ENCODE measurements at regions not wholly inside any gene's neighbourhood (a gene's known extent, or its start where the extent isn't known, plus 50 kb on each side); places are given as distances from the start of the nearest gene placed in this dataset.
A peak's percentile ranks its signal among the peaks of the same experiment; 100 is the strongest.

DNA sequence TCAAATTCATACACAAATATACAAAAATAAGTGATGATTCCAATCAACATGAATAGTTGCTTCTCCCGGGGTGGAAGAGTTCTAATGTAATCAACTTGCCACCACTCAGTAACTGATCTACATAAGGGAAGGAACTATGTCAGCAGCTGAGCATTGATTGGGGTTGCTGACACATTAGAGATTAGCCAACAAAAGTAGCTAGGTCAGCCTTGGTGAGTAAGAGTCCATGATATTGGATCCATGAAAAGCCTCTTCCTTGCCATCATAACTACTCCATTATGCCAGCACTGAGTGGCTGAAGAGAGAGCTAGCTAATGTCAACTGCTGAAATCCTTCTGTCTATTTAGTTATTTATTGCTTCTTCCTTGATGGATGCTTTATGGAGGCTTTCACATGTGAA lies 309.8 kb downstream of the NFIB start:
- H3K4me3 ChIP-seq (ENCODE audit: low read depth, low read length): no peak overlapping the region
- H3K36me3 ChIP-seq (ENCODE audit: control insufficient read depth, insufficient read depth, low read length): no peaks in the 10 kb centered on the region
- DNase-seq (no peak), ATAC-seq (ENCODE audit: low read depth in 2 of 2) (no peak)
- no peaks in the 10 kb centered on the region for H3K27me3 Mint-ChIP-seq
- no peaks in the 10 kb centered on the region for H3K36me3 Mint-ChIP-seq
- H3K4me1 Mint-ChIP-seq: no peaks in the 10 kb centered on the region
- H3K27ac Mint-ChIP-seq: no peak overlapping the region
- no peak overlapping the region for H3K27ac ChIP-seq (ENCODE audit: insufficient read depth, low read length, poor library complexity, severe bottlenecking)
- H3K4me1 ChIP-seq (ENCODE audit: control insufficient read depth, insufficient read depth, low read length, poor library complexity, severe bottlenecking): no peaks in the 10 kb centered on the region
- no peaks in the 10 kb centered on the region for H3K9me3 ChIP-seq (ENCODE audit: control insufficient read depth in 2 of 2, low read length in 2 of 2)
- no peaks in the 10 kb centered on the region for H3K27me3 ChIP-seq (ENCODE audit: control insufficient read depth, insufficient read depth, low read length)
- H3K4me3 Mint-ChIP-seq: no peak overlapping the region
- peaks cover 0 to 15% (median 6%) of the 10 kb centered on the region in 7 donors for H3K9me3 Mint-ChIP-seq

DNA sequence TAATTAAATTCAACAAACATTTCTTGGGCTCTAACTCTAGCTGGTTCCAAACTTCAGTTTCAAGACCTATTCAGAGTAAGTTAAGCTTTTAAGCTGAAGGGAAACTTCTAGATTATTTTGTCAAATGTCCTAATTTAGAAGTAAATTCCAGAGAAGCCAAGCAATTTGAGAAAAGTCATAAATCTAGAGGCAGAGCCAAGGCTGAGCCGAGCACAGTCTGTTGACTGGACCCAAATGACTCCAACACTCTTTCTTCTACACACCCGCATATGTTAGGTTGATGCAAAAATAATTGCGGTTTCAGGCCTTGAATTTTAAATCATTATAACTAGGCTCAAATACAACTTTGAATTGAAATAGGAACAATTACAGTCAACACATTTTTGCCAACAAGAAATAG lies 319.7 kb downstream of the NFIB start:
- Histone ChIP-seq H3K4me3 (ENCODE audit: low read depth, low read length) (no peak overlapping the region), H3K4me1 (ENCODE audit: control insufficient read depth, insufficient read depth, low read length, poor library complexity, severe bottlenecking) (no peaks in the 10 kb centered on the region), H3K27me3 (ENCODE audit: control insufficient read depth, insufficient read depth, low read length) (no peaks in the 10 kb centered on the region), H3K9me3 (ENCODE audit: control insufficient read depth in 2 of 2, low read length in 2 of 2) (no peaks in the 10 kb centered on the region), H3K27ac (ENCODE audit: insufficient read depth, low read length, poor library complexity, severe bottlenecking) (no peak overlapping the region), H3K36me3 (ENCODE audit: control insufficient read depth, insufficient read depth, low read length) (no peaks in the 10 kb centered on the region)
- ATAC-seq (ENCODE audit: low read depth in 2 of 2) (no peak), DNase-seq (no peak)
- H3K27ac Mint-ChIP-seq: no peak overlapping the region
- no peaks in the 10 kb centered on the region for H3K27me3 Mint-ChIP-seq
- H3K36me3 Mint-ChIP-seq: no peaks in the 10 kb centered on the region
- H3K9me3 Mint-ChIP-seq: peaks cover 0 to 22% (median 4%) of the 10 kb centered on the region in 7 donors
- H3K4me1 Mint-ChIP-seq: no peaks in the 10 kb centered on the region
- H3K4me3 Mint-ChIP-seq: no peak overlapping the region

DNA sequence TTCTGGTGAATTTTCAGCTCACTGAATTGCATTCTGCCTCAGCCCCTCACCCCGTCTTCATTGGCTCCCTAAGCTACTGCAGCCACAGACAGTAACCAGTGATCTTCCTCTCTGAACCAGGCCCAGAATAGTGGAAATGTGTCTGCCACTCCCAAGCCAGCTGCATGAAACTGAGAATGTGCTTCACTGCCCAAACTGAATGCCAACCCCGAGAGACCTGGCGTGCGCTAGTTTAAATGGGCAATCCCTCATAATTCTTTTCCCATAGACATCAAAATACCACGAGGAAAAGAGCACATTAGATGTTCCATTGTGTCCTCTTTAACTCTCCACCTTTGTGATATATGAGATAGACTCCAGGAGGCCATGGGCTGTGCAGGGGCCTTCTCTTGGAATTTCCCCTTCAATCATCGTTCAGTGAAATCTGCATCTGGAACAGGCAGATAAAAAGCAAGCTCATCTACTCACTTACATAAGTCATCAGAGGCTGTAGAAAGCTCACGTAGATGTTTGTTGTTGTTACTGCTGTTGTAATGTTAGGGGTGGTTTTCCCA lies 320.2 kb downstream of the NFIB start:
- Histone ChIP-seq H3K27me3 (ENCODE audit: control insufficient read depth, insufficient read depth, low read length) (no peaks in the 10 kb centered on the region), H3K36me3 (ENCODE audit: control insufficient read depth, insufficient read depth, low read length) (no peaks in the 10 kb centered on the region), H3K4me1 (ENCODE audit: control insufficient read depth, insufficient read depth, low read length, poor library complexity, severe bottlenecking) (no peaks in the 10 kb centered on the region), H3K27ac (ENCODE audit: insufficient read depth, low read length, poor library complexity, severe bottlenecking) (no peak overlapping the region), H3K9me3 (ENCODE audit: control insufficient read depth in 2 of 2, low read length in 2 of 2) (no peaks in the 10 kb centered on the region), H3K4me3 (ENCODE audit: low read depth, low read length) (no peak overlapping the region)
- no peak for ATAC-seq (ENCODE audit: low read depth in 2 of 2)
- Mint-ChIP-seq H3K36me3 (no peaks in the 10 kb centered on the region), H3K9me3 (peaks cover 0 to 21% (median 4%) of the 10 kb centered on the region in 7 donors), H3K4me1 (no peaks in the 10 kb centered on the region), H3K4me3 (no peak overlapping the region), H3K27me3 (no peaks in the 10 kb centered on the region), H3K27ac (no peak overlapping the region)
- no peak for DNase-seq

DNA sequence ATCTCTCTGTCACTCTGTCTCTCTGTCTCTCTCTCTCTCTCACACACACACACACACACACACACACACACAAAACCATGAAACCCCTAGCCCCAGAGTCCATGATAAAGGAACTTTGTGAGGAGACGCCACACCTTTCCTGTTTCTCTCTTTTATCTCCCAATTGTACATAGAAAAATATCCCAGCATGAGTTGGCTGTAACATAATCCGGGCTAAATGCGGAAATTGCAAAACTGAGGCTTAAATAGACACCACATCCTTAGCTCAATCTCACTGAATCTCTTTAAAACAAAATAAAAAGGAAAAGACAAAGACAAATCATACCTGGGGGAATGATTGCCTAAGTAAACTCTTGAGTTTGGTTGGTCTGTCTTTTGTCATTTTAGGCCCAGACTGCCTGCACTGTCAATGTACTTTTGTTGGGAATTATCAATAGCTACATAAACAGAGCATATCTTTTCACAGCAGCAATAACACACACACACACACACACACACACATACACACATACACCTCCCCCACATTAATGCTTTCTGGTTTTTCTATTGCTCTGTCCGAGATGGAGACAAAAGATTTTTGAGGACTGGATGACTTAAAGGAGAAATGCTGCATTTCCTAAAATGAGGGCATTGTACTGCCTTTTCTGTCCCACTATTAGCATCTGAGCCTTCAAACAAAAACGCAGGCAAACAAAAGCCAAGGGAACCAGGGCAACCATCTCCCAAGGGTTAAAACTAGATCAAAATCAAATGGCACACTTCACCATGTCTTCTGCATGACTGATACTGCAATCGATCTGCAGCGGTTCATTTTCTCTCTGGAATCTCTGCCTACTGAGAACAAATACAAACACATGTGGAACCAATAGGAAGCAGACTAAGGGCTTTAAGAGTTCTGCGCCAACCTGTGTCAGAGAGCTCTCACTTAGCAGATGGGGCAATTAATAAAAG lies 321.5 kb downstream of the NFIB start:
- Histone ChIP-seq H3K4me1 (ENCODE audit: control insufficient read depth, insufficient read depth, low read length, poor library complexity, severe bottlenecking) (no peaks in the 10 kb centered on the region), H3K27ac (ENCODE audit: insufficient read depth, low read length, poor library complexity, severe bottlenecking) (no peak overlapping the region), H3K4me3 (ENCODE audit: low read depth, low read length) (no peak overlapping the region), H3K9me3 (ENCODE audit: control insufficient read depth in 2 of 2, low read length in 2 of 2) (peaks cover 0 to 2% of the 10 kb centered on the region in 2 experiments), H3K27me3 (ENCODE audit: control insufficient read depth, insufficient read depth, low read length) (no peaks in the 10 kb centered on the region), H3K36me3 (ENCODE audit: control insufficient read depth, insufficient read depth, low read length) (no peaks in the 10 kb centered on the region)
- Mint-ChIP-seq H3K4me1 (no peaks in the 10 kb centered on the region), H3K36me3 (no peaks in the 10 kb centered on the region), H3K4me3 (peak overlapping the region in 1 of 4 donors; percentile 11), H3K9me3 (peaks cover 0 to 17% (median 5%) of the 10 kb centered on the region in 7 donors), H3K27me3 (no peaks in the 10 kb centered on the region), H3K27ac (no peak overlapping the region)
- ATAC-seq (ENCODE audit: low read depth in 2 of 2) (no peak), DNase-seq (no peak)

DNA sequence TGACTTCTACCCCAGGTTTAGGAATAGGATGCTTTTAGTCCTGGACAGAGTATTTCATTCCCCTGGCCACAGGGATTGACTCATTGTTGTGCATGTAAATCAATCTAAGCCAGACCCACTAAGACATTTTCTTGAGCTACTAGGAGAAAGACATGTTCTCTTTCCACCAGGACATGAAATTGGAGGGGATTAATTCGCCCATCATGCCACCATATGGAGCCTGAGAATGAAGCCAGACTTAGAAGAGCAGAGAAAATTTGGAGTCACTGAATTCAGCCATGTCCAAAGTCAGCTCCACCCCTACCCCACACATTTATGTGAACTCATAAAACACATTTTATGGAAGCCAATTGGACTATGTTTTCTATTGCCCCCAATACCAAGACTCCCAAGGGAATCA lies 322.5 kb downstream of the NFIB start:
- Histone ChIP-seq H3K4me1 (ENCODE audit: control insufficient read depth, insufficient read depth, low read length, poor library complexity, severe bottlenecking) (no peaks in the 10 kb centered on the region), H3K4me3 (ENCODE audit: low read depth, low read length) (no peak overlapping the region), H3K27me3 (ENCODE audit: control insufficient read depth, insufficient read depth, low read length) (no peaks in the 10 kb centered on the region), H3K36me3 (ENCODE audit: control insufficient read depth, insufficient read depth, low read length) (no peaks in the 10 kb centered on the region), H3K27ac (ENCODE audit: insufficient read depth, low read length, poor library complexity, severe bottlenecking) (no peak overlapping the region), H3K9me3 (ENCODE audit: control insufficient read depth in 2 of 2, low read length in 2 of 2) (peaks cover 0 to 2% of the 10 kb centered on the region in 2 experiments)
- Mint-ChIP-seq H3K4me1 (no peaks in the 10 kb centered on the region), H3K27me3 (no peaks in the 10 kb centered on the region), H3K4me3 (no peak overlapping the region), H3K27ac (no peak overlapping the region), H3K36me3 (no peaks in the 10 kb centered on the region), H3K9me3 (peaks cover 0 to 16% (median 4%) of the 10 kb centered on the region in 7 donors)
- ATAC-seq (ENCODE audit: low read depth in 2 of 2) (no peak), DNase-seq (no peak)

DNA sequence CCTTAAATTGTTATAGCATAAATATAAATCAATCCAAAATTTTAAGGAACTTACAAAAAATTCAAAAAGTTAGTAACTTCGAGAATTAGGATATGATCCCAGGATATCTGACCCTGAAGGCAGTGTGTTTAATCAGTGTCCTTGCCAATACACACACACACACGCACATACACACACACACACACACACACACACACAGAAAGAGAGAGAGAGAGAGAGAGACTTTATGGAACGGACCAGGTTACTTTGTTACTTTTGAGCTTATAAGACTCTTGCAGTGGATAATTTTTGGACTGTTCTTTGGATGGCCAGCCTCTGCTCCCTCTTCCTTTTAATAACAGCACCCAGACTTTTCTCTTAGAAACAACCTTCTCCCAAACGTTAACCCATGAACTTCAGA lies 322.9 kb downstream of the NFIB start:
- DNase-seq (no peak), ATAC-seq (ENCODE audit: low read depth in 2 of 2) (no peak)
- Mint-ChIP-seq H3K27ac (no peak overlapping the region), H3K27me3 (no peaks in the 10 kb centered on the region), H3K9me3 (peaks cover 0 to 16% (median 4%) of the 10 kb centered on the region in 7 donors), H3K4me3 (no peak overlapping the region), H3K4me1 (no peaks in the 10 kb centered on the region), H3K36me3 (no peaks in the 10 kb centered on the region)
- no peak overlapping the region for H3K27ac ChIP-seq (ENCODE audit: insufficient read depth, low read length, poor library complexity, severe bottlenecking)
- no peaks in the 10 kb centered on the region for H3K4me1 ChIP-seq (ENCODE audit: control insufficient read depth, insufficient read depth, low read length, poor library complexity, severe bottlenecking)
- peaks cover 0 to 2% of the 10 kb centered on the region in 2 experiments for H3K9me3 ChIP-seq (ENCODE audit: control insufficient read depth in 2 of 2, low read length in 2 of 2)
- H3K36me3 ChIP-seq (ENCODE audit: control insufficient read depth, insufficient read depth, low read length): no peaks in the 10 kb centered on the region
- no peaks in the 10 kb centered on the region for H3K27me3 ChIP-seq (ENCODE audit: control insufficient read depth, insufficient read depth, low read length)
- H3K4me3 ChIP-seq (ENCODE audit: low read depth, low read length): no peak overlapping the region

DNA sequence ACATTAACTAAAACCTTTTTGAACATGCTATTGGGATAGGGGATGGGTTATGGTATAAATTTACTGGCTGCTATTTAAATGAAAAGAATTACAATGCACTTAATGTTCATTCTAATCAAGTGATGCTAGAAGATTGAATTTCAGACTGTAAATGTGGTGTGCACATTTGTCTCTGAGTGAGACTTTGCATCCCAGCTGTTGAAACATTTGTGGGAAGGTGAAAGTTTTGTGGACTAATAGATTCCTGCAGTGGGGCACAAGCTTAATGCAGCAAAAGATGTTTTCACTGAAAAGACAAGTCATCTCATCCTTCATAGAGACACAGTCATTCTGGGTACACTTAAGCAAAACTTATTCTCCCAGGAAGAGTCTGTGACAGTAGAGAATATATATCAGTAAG lies 323.6 kb downstream of the NFIB start:
- no peak overlapping the region for H3K27ac Mint-ChIP-seq
- no peak overlapping the region for H3K4me3 ChIP-seq (ENCODE audit: low read depth, low read length)
- no peaks in the 10 kb centered on the region for H3K27me3 ChIP-seq (ENCODE audit: control insufficient read depth, insufficient read depth, low read length)
- no peaks in the 10 kb centered on the region for H3K4me1 ChIP-seq (ENCODE audit: control insufficient read depth, insufficient read depth, low read length, poor library complexity, severe bottlenecking)
- no peaks in the 10 kb centered on the region for H3K36me3 ChIP-seq (ENCODE audit: control insufficient read depth, insufficient read depth, low read length)
- no peaks in the 10 kb centered on the region for H3K36me3 Mint-ChIP-seq
- H3K27ac ChIP-seq (ENCODE audit: insufficient read depth, low read length, poor library complexity, severe bottlenecking): no peak overlapping the region
- ATAC-seq (ENCODE audit: low read depth in 2 of 2): no peak
- H3K4me1 Mint-ChIP-seq: no peaks in the 10 kb centered on the region
- H3K4me3 Mint-ChIP-seq: no peak overlapping the region
- H3K9me3 Mint-ChIP-seq: peaks cover 0 to 14% (median 4%) of the 10 kb centered on the region in 7 donors
- peaks cover 0 to 2% of the 10 kb centered on the region in 2 experiments for H3K9me3 ChIP-seq (ENCODE audit: control insufficient read depth in 2 of 2, low read length in 2 of 2)
- no peaks in the 10 kb centered on the region for H3K27me3 Mint-ChIP-seq
- DNase-seq: no peak

All from CD4-positive, CD25-positive, alpha-beta regulatory T cell (primary cell).